ENCODE measurements at regions not wholly inside any gene's neighbourhood (a gene's known extent, or its start where the extent isn't known, plus 50 kb on each side); places are given as distances from the start of the nearest gene placed in this dataset.

GRCh38 chr4:178976861-178977260 lies 1534.6 kb upstream of the AGA start:
- H4K20me1 ChIP-seq (ENCODE audit: insufficient read depth, low read length): no peaks in the 10 kb centered on the region
- H3K27ac Mint-ChIP-seq: no peak overlapping the region
- DNase-seq: no peak
- H3K4me2 ChIP-seq (replicated peaks; ENCODE audit: extremely low read depth, low read length, poor library complexity, severe bottlenecking): no peak overlapping the region
- H3K79me2 ChIP-seq (ENCODE audit: insufficient read depth, low read length): no peaks in the 10 kb centered on the region
- no peak overlapping the region for H3K9ac ChIP-seq (ENCODE audit: insufficient read depth, low read length, poor library complexity, severe bottlenecking)
- H3K9me3 Mint-ChIP-seq: peaks cover 0 to 3% (median 0%) of the 10 kb centered on the region in 7 donors
- no peak overlapping the region for H2AFZ ChIP-seq (ENCODE audit: insufficient read depth, low read depth, low read length, poor library complexity, severe bottlenecking)
- no peak overlapping the region for H3K27ac ChIP-seq (ENCODE audit: low read depth in 1 of 2, low read length in 2 of 2)
- no peak overlapping the region for H3K4me3 Mint-ChIP-seq
- no CpG with 5 or more reads among the region's 3 CpGs for WGBS (ENCODE audit: insufficient coverage)
- H3K4me3 ChIP-seq (replicated peaks in 1 of 3; ENCODE audit: low read depth in 2 of 3, low read length in 3 of 3): no peak overlapping the region
- intact Hi-C loops (cut with micrococcal nuclease): no loop called here
- no peaks in the 10 kb centered on the region for H3K27me3 ChIP-seq (ENCODE audit: control insufficient read depth in 2 of 2, insufficient read depth in 2 of 2, low read length in 2 of 2)
- H3K4me1 ChIP-seq (ENCODE audit: control insufficient read depth in 1 of 2, insufficient read depth in 2 of 2, low read length in 2 of 2): no peaks in the 10 kb centered on the region
- H3K27me3 Mint-ChIP-seq (ENCODE audit: low read depth in 3 of 3): peaks cover 0 to 2% (median 0%) of the 10 kb centered on the region in 3 donors
- no peaks in the 10 kb centered on the region for H3K4me1 Mint-ChIP-seq
- H3K9me3 ChIP-seq (replicated peaks in 1 of 2; ENCODE audit: control insufficient read depth in 1 of 2, insufficient read depth in 1 of 2, low read length in 2 of 2): no peaks in the 10 kb centered on the region
- no peaks in the 10 kb centered on the region for H3K36me3 ChIP-seq (replicated peaks in 1 of 2; ENCODE audit: control insufficient read depth in 1 of 2, insufficient read depth in 2 of 2, low read length in 2 of 2)
- no peaks in the 10 kb centered on the region for H3K36me3 Mint-ChIP-seq
- TF ChIP-seq CTCF (IDR thresholded peaks at IDR 0.05): no peak

- H3K36me3 ChIP-seq (replicated peaks in 1 of 2; ENCODE audit: control insufficient read depth in 1 of 2, insufficient read depth in 2 of 2, low read length in 2 of 2): no peaks in the 10 kb centered on the region
- no peak overlapping the region for H3K4me2 ChIP-seq (replicated peaks; ENCODE audit: extremely low read depth, low read length, poor library complexity, severe bottlenecking)
- H2AFZ ChIP-seq (ENCODE audit: insufficient read depth, low read depth, low read length, poor library complexity, severe bottlenecking): no peak overlapping the region
- intact Hi-C loops (cut with micrococcal nuclease): no loop called here
- no peaks in the 10 kb centered on the region for H3K4me1 Mint-ChIP-seq
- no peaks in the 10 kb centered on the region for H3K27me3 ChIP-seq (ENCODE audit: control insufficient read depth in 2 of 2, insufficient read depth in 2 of 2, low read length in 2 of 2)
- peaks cover 3 to 8% of the 10 kb centered on the region in 2 donors for H3K9me3 ChIP-seq (replicated peaks in 1 of 2; ENCODE audit: control insufficient read depth in 1 of 2, insufficient read depth in 1 of 2, low read length in 2 of 2)
- H3K9me3 Mint-ChIP-seq: peaks cover 2 to 24% (median 13%) of the 10 kb centered on the region in 7 donors
- no peak overlapping the region for H3K4me3 ChIP-seq (replicated peaks in 1 of 3; ENCODE audit: low read depth in 2 of 3, low read length in 3 of 3)
- no peaks in the 10 kb centered on the region for H3K79me2 ChIP-seq (ENCODE audit: insufficient read depth, low read length)
- 100% methylated on average over 2 of the region's 4 CpGs for WGBS (ENCODE audit: insufficient coverage)
- H3K4me3 Mint-ChIP-seq: no peak overlapping the region
- no peak overlapping the region for H3K27ac ChIP-seq (ENCODE audit: low read depth in 1 of 2, low read length in 2 of 2)
- no peak for TF ChIP-seq CTCF (IDR thresholded peaks at IDR 0.05)
- no peaks in the 10 kb centered on the region for H3K36me3 Mint-ChIP-seq
- H3K27ac Mint-ChIP-seq: no peak overlapping the region
- H3K4me1 ChIP-seq (ENCODE audit: control insufficient read depth in 1 of 2, insufficient read depth in 2 of 2, low read length in 2 of 2): no peaks in the 10 kb centered on the region
- H3K9ac ChIP-seq (ENCODE audit: insufficient read depth, low read length, poor library complexity, severe bottlenecking): no peak overlapping the region
- DNase-seq: no peak
- no peaks in the 10 kb centered on the region for H4K20me1 ChIP-seq (ENCODE audit: insufficient read depth, low read length)
- peaks cover 0 to 2% (median 0%) of the 10 kb centered on the region in 3 donors for H3K27me3 Mint-ChIP-seq (ENCODE audit: low read depth in 3 of 3)
Measured at GRCh38 chr4:178993306-178993705, 1551.1 kb upstream of the AGA start.

All from CD14-positive monocyte (primary cell).